ENCODE measurements at regions not wholly inside any gene's neighbourhood (a gene's known extent, or its start where the extent isn't known, plus 50 kb on each side); places are given as distances from the start of the nearest gene placed in this dataset.

DNA sequence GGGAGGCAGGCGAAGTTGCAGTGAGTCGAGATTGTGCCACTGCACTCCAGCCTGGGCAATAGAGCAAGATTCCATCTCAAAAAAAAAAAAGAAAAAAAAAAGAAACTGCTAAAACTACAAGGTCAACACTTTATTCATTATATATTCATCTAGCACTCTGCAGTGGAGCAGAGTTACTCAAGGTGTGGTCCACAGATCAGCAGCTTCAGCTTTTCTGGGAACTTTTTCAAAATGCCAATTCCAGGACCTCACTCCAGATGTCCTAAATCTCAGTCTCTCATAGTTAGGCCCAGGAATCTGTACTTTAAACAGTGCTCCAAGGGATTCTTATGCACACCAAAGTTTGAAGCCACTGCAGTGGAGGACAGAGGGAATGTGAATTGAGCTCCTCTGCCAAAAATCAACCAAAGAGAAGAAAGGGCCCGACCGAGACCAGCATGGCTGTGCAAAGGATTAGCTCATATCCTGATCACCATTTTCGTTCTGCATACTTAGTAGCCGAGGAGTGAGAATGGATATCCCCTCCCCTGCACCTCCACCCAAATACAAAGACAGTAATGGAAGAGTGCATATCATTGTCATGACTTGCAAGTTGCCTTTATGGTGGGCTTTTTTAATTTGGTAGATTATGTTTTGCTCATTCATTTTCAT is 201.9 kb downstream of the MEX3B start:
- no peak for FAIRE-seq
- H3K36me3 ChIP-seq (ENCODE audit: control insufficient read depth in 2 of 2, extremely low read depth in 1 of 2, insufficient read depth in 2 of 2, low read length in 2 of 2), result no peaks in the 10 kb centered on the region
- no peaks in the 10 kb centered on the region for H4K20me1 ChIP-seq (replicated peaks; ENCODE audit: control insufficient read depth, extremely low read depth, insufficient read depth, low read length)
- TF ChIP-seq EZH2 (IDR thresholded peaks at IDR 0.05; ENCODE audit: borderline replicate concordance, low read depth, low read length, severe bottlenecking) (no peak), JUN (IDR thresholded peaks at IDR 0.05; ENCODE audit: borderline replicate concordance, insufficient read depth, insufficient read length, low read depth) (no peak), POLR2AphosphoS5 (IDR thresholded peaks at IDR 0.05; ENCODE audit: insufficient read depth, low read depth, low read length) (no peak), FOS (IDR thresholded peaks at IDR 0.05; ENCODE audit: borderline replicate concordance, insufficient read depth, low read length) (no peak), GATA2 (IDR thresholded peaks at IDR 0.05; ENCODE audit: insufficient read depth, insufficient read length, low read depth, low read length) (no peak)
- TF ChIP-seq, protein P1, sequence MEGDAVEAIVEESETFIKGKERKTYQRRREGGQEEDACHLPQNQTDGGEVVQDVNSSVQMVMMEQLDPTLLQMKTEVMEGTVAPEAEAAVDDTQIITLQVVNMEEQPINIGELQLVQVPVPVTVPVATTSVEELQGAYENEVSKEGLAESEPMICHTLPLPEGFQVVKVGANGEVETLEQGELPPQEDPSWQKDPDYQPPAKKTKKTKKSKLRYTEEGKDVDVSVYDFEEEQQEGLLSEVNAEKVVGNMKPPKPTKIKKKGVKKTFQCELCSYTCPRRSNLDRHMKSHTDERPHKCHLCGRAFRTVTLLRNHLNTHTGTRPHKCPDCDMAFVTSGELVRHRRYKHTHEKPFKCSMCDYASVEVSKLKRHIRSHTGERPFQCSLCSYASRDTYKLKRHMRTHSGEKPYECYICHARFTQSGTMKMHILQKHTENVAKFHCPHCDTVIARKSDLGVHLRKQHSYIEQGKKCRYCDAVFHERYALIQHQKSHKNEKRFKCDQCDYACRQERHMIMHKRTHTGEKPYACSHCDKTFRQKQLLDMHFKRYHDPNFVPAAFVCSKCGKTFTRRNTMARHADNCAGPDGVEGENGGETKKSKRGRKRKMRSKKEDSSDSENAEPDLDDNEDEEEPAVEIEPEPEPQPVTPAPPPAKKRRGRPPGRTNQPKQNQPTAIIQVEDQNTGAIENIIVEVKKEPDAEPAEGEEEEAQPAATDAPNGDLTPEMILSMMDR (IDR thresholded peaks at IDR 0.05; ENCODE audit: extremely low read depth in 1 of 2, insufficient read depth in 1 of 2, low read depth in 1 of 2, low read length in 2 of 2), result no peak
- H3K79me2 ChIP-seq (ENCODE audit: control insufficient read depth, insufficient read depth, low read length), result no peaks in the 10 kb centered on the region
- POLR2A ChIA-PET, result no interaction called here
- no peaks in the 10 kb centered on the region for H3K9me1 ChIP-seq (replicated peaks; ENCODE audit: control insufficient read depth, extremely low read depth, insufficient read depth, low read length)
- no peak overlapping the region for H3K4me3 ChIP-seq (replicated peaks in 1 of 3; ENCODE audit: insufficient read depth in 1 of 3, low read depth in 1 of 3, low read length in 3 of 3)
- no peaks in the 10 kb centered on the region for H3K9me3 ChIP-seq (replicated peaks; ENCODE audit: control insufficient read depth, insufficient read depth, low read length)
- H3K9ac ChIP-seq (replicated peaks; ENCODE audit: extremely low read depth, insufficient read depth, low read length), result no peak overlapping the region
- no peak for DNase-seq (ENCODE audit: low read depth, low spot score)
- no peak overlapping the region for H2AFZ ChIP-seq (ENCODE audit: low read depth, low read length)
- no peak overlapping the region for H3K4me2 ChIP-seq (ENCODE audit: insufficient read depth, low read length)
- H3K4me1 ChIP-seq (ENCODE audit: control insufficient read depth, extremely low read depth, insufficient read depth, low read length), result no peaks in the 10 kb centered on the region
- intact Hi-C loops (cut with micrococcal nuclease) (no loop called here), dilution Hi-C loops (cut with MboI; ENCODE audit: extremely low pct_ligation_motif_present, low sequenced_read_pairs) (no loop called here)
- CTCF ChIA-PET, result no interaction called here
- no peaks in the 10 kb centered on the region for H3K27me3 ChIP-seq (ENCODE audit: control insufficient read depth in 2 of 2, insufficient read depth in 2 of 2, low read length in 2 of 2)
- no TSS peak for BruUV-seq (replicated peaks)
- no peak overlapping the region for H3K27ac ChIP-seq (ENCODE audit: insufficient read depth, low read depth, low read length)
